NCI-H526 (cell line): ENCODE measurements at regions not wholly inside any gene's neighbourhood (a gene's known extent, or its start where the extent isn't known, plus 50 kb on each side); places are given as distances from the start of the nearest gene placed in this dataset.
"Not testable (repeated sequence)": the region's sequence is repeated elsewhere in the genome, so short reads cannot be mapped to it uniquely, and the experiment has no call there.

Experiments used
- DNase-seq, 2 experiments: peaks; one replicate each; lab custom pipeline; 2025; lab: John Stamatoyannopoulos, UW

- no peak for DNase-seq
Measured at GRCh38 chr6:130494729-130495128, 128.9 kb downstream of the TMEM200A start.

DNA sequence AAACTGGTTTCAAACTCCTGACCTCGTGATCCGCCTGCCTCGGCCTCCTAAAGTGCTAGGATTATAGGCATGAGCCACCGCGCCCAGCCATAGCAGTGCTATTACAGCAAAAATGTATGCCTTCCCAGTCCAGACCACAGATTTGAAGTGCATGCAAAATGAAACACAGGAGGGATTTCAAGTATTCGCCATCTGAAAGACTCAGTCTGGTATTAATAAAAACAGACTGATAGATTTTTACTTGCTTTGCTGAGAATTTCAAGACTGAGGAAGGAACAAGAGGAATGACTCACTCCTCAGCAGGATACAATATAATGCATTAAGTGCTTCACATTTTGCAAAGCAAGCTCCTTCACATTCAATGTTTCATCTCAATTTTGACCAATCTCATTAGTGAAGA is 134.9 kb downstream of the TMEM200A start:
- no peak for DNase-seq

DNA sequence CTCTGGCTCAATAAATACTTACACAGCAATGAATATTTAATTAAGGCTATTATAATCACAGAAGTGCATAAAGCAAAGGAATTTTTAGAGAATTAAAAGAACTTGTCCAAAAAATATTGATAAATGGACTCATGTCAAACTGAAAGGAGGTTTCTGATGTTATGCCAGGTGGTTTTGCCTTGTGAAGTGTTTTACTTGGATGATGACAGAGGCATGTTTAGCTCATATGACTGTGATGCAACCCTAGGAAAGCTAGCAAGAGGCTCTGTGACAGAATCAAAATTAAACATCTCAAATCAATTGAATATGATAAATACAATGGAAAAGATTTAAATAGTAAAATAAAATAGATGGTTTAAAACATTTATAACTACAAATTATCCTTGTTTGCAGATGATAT is 137.3 kb downstream of the TMEM200A start:
- no peak for DNase-seq

DNA sequence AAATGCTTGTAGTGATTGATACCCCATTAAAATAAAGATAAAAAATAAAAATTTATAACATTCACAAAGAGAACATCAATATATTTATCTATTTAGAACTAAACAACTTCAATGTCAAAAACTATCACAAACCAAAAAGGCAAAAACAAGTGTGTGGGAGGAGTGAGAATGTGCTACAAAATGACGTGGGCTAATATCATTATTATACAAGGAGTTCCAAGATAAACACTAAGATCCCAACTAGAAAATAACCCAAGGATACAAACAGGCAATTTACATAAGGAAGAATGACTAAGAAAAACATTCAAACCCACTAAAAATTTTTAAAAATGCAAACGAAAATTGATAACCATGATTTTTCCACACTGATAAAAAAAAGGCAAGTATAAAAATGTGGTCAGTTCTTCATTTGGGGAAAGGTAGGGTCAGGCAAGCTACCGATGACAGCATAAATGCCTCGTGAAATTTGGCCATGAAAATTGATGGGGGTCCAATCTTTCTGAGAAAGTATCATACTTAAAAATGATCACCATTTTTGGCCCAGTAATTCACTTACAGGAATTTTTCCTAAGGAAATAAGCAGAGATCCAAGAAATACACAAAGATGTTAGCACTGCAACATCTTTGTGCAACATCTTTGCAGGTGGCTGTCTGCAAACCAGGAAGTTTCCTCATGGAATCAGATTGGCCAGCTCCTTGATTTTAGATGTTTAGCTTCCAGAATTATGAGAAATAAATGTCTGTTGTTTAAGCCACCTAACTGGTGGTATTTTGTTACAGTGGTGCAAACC is 140.2 kb downstream of the TMEM200A start:
- no peak for DNase-seq

DNA sequence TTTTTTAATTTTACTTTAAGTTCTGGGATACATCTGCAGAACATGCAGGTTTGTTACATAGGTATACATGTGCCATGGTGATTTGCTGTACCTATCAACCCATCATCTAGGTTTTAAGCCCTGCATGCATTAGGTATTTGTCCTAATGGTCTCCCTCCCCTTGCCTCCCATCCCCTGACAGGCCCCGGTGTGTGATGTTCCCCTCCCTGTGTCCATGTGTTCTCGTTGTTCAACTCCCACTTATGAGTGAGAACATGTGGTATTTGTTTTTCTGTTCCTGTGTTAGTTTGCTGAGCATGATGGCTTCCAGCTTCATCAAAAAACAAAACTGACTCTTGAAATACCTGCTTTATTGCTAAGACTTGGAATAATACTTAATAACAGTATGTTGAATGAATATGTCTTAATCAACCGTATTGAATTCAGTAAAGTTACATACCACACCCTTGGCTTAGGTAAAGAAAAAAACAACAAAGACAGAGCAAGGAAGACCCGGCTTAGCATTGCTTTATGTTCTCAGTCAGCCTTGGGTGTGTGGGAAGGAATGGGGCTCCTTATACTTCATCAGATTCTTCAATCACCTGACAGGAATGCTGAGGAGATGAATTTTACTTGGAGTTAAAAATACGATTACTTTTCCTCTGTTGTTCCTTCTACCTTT is 141.3 kb downstream of the TMEM200A start:
- DNase-seq, result not testable (repeated sequence)

- no peak for DNase-seq
Measured at GRCh38 chr6:130507666-130508028, 141.8 kb downstream of the TMEM200A start.

GRCh38 chr6:130513770-130514169 is 148.0 kb downstream of the TMEM200A start:
- DNase-seq, result no peak

DNA sequence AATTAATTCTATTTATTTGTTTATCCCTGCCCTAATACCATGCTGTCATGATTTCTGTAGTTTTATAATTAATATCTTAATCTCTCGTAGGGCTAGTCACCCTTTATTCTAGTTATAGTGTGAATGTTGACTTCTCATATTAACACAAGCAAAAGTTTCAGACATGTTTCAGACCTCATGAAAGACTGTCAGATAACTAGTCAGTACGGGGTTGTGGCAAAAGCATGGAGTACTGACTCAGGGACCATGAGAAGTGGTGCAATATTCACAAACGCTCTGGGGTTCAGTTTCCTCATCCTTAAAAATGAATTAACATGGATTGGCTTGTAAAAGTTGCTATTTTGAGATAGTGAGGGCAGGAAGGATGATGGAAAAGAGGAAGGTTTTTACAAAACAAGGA is 148.9 kb downstream of the TMEM200A start:
- no peak for DNase-seq

DNA sequence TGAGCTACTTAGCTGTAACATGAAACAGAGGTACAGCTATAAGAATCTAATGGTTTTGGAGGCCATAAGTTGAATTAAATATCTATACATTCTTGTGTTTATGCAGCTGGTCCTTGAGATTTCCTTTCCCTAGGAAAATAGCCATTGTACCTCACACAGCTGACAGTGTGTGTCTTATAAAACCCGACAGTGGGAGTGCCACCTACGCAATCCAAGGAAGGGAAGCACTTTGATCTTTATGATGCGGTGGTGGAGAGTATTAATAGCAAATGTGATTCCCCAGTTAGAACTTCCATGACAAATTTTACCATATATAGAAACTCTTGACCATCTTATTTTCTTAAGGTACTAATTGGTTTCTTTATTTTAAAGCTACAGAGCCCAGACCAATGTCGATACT is 149.5 kb downstream of the TMEM200A start:
- no peak for DNase-seq

DNA sequence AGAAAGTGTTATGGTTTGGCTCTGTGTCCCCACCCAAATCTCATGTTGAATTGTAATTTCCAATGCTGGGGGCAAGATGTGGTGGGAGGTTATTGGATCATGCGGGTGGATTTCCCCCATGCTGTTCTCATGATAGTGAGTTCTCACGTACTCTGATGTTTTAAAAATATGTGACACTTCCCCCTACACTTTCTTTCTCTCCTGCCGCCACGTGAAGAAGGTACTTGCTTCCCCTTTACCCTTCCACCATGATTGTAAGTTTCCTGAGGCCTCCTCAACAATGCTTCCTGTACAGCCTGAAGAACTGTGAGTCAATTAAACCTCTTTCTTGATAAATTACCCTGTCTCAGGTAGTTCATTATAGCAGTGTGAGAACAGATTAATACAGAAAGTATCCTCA is 150.8 kb downstream of the TMEM200A start:
- no peak for DNase-seq

- peak; percentile 16 for DNase-seq
Measured at GRCh38 chr6:130517444-130517931, 151.7 kb downstream of the TMEM200A start.

DNA sequence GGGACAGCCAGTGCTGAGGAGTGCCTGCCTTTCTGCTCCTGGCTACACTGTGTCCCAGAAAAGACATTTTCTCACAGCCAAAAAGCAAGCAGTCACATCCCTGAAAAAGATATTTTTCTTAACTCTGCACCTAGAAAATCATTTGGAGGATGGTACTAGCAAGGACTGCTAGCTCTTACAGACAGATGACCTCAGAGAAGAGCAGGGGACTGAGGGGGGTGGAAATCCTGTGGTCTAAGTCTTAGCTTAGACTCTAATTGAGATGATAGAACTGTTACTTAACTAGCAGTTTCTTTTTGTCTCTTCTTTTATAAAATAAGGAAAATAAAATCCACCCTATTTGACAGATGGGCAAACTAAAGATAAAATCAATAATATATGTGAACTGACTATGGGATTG is 152.8 kb downstream of the TMEM200A start:
- no peak for DNase-seq

DNA sequence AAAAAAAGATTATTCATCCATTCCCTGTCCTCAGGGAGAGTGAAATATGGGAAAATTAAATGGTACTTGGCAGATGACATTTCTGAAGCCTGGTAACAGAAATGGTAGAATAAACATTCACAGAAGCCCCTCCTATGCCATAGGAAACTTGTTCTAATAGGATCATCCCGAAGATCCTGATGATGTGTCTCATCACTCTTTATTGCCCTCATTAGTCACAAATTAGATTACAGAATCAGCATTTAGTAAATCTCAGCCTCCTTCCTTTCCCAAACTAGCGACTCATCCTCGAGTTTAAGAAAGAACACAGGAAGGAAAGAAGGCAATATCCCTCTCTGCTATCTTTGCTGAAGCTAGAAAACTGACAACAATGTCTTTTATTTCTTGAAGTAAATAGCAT is 154.4 kb downstream of the TMEM200A start:
- no peak for DNase-seq

DNA sequence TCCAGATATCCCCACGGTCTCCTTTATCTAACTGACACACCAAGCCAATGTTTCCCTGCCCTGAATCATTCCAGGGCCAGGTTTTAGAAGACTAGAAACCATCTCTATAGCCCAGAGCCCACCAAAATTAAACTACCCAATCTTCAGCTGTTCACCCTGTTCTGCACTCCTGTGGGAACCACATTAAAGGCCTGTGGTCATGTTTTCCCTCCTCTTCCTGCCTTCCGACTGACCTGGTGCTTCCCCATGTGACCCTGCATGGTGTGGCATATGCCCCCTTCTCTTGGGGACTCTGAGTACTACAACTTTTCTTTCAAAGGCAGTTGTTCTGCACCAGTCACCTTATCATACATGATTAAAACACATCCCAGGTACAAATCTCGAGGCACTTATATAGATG is 155.0 kb downstream of the TMEM200A start:
- no peak for DNase-seq

- DNase-seq, result no peak
Measured at GRCh38 chr6:130524552-130524951, 158.7 kb downstream of the TMEM200A start.

- no peak for DNase-seq
Measured at GRCh38 chr6:130525408-130525807, 159.6 kb downstream of the TMEM200A start.

DNA sequence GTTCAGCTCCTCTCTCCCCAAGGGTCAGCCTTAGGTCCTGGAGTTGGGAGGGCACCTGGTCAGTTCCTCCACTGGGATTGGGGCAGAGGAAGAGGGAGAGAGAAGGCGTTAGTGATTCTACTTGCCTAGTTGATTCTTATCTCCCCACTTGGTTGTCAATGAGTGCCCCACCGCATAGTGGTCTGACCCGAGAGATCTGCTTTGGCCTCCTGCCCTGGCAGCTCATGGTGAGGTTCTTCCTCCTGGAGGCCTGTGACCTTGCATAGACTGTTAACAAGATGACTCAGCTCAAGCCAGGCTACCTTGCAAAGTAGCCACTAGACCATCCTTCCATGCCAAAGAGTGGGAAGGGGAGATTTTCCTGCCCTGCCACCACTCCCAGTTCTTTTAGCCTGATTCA is 160.6 kb downstream of the TMEM200A start:
- DNase-seq, result no peak

DNA sequence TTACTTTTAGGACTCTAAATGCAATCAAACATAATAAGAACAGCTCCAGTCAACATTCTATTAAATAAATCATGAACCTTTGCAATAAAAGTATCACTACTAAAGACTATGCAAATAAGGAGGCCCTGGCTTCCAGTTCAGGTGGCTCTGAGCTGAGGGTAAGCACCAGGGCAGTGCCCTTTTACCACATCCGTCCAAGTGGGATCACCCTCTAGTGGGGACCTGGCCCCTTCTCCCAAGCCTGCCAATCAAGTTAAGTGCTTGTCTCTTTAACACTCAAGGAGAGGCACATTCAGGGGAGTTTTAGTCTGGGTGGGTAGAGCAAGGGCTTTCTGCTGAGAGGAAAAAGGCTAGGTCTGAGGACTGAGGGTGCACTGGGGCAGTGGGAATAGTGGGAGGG is 161.4 kb downstream of the TMEM200A start:
- peak in 1 of 2 experiments; percentile 10 for DNase-seq

DNA sequence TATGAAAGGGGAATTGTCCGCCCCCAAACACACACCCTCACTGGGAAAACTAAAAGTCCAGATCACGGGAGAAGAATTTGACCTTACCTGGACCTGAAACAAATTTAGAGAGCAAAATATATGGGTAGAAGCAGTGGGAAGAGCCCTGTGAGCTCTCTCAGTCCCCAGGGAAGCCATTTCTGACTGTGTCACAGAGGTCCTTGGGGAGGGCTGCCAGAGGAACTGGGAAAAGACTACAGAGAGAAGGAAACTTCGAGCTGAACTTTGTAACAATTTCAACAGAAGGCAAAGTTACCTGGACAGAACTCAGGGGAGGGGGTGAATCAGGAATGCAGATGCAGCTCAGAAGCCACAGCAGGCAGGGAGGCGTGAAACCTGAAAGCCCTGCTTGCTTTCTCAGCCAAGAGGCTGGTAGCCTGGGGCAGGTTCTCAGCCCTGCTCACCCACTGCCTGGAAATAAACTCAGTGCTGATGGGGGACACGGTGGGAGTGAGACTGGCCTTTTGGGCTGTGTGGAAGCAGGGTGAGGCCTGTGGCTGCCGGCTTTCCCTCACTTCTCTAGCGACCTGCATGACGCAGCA is 163.8 kb downstream of the TMEM200A start:
- DNase-seq, result no peak

DNA sequence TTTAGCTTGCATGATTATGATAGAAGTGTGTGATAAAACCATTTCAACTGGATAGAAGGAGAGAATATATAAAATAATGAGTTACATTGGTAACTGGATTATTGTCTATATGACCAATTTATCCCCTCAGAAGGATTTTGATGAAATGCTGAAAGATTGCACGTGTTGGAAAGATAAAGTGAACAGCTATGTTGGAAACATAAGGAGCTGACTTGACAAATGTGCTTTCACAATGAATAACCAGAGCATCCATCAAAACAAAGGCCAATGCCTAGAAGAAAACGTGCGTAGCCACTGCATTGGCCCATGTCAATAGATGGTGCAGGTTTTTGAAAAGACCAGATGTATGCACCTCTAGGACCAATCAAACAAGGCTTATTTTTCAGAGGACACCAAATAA is 168.8 kb downstream of the TMEM200A start:
- no peak for DNase-seq

GRCh38 chr6:130535242-130535641 is 169.4 kb downstream of the TMEM200A start:
- DNase-seq, result no peak

DNA sequence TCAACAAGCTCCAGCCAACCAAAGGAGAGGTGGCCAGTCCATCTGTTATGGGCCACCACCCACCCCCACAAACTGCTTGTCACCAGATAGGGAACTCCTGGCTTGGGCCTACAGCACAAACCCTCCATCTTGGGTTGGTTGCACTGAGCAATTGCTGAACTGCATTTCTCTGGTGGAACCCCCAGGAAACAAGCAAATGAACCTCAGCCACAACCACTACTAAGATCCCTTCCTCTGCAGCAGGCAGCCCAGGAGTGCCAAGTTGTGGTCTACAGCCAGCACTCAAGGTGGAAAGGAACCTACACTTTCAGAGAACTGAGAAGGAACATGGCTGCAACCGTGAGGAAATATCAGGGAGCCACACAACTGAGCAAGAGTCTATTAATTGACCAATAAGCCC is 171.6 kb downstream of the TMEM200A start:
- DNase-seq, result no peak

- DNase-seq, result no peak
Measured at GRCh38 chr6:130547723-130548122, 181.9 kb downstream of the TMEM200A start.
